Epithelial cell of esophagus (primary cell): ENCODE measurements at regions not wholly inside any gene's neighbourhood (a gene's known extent, or its start where the extent isn't known, plus 50 kb on each side); places are given as distances from the start of the nearest gene placed in this dataset.

ENCODE experiments used
- DNase-seq: peaks from one replicate; pipeline ENCODE4 v3.0.0; 2010; ENCODE audit warnings: low read depth
- H3K4me3 ChIP-seq: 2 replicates; pipeline ENCODE4 v1.5.1; 2011; ENCODE audit warnings: mild to moderate bottlenecking, low read length, control low read depth
- TF ChIP-seq, protein P1 (sequence below): IDR thresholded peaks from 2 replicates; pipeline ENCODE4 v1.5.1; 2011; ENCODE audit warnings: low read depth, mild to moderate bottlenecking, low read length, control low read depth, inconsistent platforms; ENCODE audit not compliant: insufficient read depth; ENCODE audit errors: missing control alignments

GRCh38 chr7:22651036-22651435 is 76.0 kb upstream of the IL6 start:
- TF ChIP-seq, protein P1, sequence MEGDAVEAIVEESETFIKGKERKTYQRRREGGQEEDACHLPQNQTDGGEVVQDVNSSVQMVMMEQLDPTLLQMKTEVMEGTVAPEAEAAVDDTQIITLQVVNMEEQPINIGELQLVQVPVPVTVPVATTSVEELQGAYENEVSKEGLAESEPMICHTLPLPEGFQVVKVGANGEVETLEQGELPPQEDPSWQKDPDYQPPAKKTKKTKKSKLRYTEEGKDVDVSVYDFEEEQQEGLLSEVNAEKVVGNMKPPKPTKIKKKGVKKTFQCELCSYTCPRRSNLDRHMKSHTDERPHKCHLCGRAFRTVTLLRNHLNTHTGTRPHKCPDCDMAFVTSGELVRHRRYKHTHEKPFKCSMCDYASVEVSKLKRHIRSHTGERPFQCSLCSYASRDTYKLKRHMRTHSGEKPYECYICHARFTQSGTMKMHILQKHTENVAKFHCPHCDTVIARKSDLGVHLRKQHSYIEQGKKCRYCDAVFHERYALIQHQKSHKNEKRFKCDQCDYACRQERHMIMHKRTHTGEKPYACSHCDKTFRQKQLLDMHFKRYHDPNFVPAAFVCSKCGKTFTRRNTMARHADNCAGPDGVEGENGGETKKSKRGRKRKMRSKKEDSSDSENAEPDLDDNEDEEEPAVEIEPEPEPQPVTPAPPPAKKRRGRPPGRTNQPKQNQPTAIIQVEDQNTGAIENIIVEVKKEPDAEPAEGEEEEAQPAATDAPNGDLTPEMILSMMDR = no peak
- no peak for DNase-seq
- no peak overlapping the region for H3K4me3 ChIP-seq

GRCh38 chr7:22649686-22650085 is 77.3 kb upstream of the IL6 start:
- no peak for DNase-seq
- no peak overlapping the region for H3K4me3 ChIP-seq
- TF ChIP-seq, protein P1 = no peak

DNA sequence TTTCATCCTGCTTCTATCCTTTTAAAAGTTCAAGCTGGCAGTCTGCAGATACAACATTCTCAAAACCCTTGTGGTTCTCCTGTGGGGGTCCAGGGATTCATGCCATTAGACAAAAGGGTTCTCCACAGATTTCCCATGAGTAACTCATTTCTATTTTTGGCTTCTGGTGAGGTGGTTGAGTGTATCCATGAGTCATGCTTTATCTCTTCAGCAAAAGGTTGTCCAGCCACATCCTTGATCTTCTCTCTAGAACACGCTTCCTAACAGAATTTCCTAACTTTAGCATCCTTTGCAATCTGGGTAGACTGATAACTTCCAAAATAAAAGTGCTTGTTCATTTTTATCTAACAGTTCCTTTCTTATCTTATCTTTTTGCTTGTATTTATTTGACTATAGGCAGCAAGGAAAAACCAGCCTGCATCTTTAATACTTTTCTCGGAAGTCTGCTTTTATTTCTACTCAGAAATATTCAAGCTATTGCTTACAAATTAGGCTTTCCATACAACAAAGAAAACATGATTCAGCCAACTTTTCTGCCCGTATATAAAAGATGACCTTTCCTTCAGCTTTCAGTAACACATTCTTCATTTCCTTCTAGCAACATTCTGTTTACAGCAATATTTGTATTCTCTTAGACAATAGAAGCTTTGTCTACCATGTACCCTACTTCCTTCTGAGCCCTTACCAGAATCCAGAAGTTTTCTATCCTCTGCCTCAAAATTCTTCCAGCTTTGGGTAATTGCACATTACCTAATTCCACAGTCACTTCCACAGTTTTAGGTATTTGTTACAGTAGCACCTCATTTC is 79.3 kb upstream of the IL6 start:
- TF ChIP-seq, protein P1 = no peak
- H3K4me3 ChIP-seq = no peak overlapping the region
- peak; percentile 70 for DNase-seq

DNA sequence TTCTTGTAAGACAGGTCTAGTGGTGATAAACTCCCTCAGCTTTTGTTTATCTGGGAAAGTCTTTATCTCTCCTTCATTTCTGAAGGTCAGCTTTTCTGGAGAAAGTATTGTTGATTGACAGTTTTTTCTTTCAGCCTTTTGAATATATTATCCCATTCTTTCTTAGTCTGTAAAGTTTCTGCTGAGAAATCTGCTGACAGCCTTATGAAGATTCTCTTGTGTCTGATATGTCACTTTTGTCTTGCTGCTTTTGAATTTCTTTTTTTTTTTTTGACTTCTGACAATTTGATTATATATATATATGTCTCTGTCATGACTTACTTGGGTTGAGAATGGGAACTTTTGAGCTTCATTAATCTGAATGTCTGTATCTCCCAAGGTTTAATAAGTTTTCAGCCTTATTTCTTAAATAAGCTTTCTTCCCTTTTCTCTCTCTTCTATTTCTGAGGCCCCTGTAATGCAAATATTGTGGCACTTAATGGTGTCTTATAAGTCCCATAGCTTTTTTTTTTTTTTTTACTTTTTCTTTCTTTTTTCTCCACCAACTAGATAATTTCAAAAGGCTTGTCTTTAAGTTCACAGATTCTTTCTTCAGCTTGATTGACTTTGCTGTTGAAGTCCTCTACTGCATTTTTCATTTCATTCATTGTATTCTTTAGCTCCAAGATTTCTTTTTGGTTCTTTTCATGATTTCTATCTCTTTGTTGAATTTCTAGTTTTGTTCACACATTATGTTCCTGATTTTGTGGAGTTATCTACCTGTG is 81.4 kb upstream of the IL6 start:
- H3K4me3 ChIP-seq = no peak overlapping the region
- no peak for DNase-seq
- TF ChIP-seq, protein P1 = no peak

- H3K4me3 ChIP-seq = no peak overlapping the region
- DNase-seq = no peak
- TF ChIP-seq, protein P1 = no peak
Measured at GRCh38 chr7:22642454-22642853, 84.5 kb upstream of the IL6 start.

DNA sequence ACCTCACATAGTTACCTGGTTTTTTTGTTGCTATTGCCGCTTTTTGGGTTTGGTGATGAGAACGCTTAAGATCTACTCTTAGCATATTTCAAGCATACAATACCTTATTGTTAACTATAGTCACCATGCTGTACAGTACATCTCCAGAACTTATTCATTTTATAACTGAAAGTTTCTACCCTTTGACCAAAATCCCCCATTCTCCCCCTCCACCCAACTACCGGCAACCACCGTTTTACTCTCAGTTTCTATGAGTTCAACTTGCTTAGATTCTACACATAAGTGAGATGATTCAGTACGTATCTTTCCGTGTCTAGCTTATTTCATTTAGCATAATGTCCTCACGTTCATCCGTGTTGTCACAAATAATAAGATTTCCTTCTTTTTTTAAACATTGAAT is 86.7 kb upstream of the IL6 start:
- DNase-seq = no peak
- TF ChIP-seq, protein P1 = no peak
- no peak overlapping the region for H3K4me3 ChIP-seq
